ENCODE measurements at regions not wholly inside any gene's neighbourhood (a gene's known extent, or its start where the extent isn't known, plus 50 kb on each side); places are given as distances from the start of the nearest gene placed in this dataset.

DNA sequence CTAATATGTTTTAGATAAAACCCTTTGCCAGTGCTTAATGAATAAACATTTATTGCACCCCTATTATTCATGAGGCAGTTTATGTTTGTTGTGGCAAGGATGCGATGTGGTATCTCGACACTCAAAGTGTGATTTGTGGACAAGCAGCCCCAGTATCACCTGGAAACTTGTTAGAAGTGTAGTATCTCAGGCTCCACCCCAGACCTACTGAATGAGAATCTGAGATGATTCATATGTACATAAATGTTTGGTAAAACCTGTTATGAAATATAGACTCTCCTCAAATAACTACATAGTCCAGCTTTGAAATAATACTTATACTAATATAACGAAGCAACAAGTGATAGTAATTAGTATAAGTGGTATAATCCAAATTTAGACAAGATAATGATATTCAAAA lies 914.8 kb downstream of the TUSC7 start:
- TF ChIP-seq, protein P1, sequence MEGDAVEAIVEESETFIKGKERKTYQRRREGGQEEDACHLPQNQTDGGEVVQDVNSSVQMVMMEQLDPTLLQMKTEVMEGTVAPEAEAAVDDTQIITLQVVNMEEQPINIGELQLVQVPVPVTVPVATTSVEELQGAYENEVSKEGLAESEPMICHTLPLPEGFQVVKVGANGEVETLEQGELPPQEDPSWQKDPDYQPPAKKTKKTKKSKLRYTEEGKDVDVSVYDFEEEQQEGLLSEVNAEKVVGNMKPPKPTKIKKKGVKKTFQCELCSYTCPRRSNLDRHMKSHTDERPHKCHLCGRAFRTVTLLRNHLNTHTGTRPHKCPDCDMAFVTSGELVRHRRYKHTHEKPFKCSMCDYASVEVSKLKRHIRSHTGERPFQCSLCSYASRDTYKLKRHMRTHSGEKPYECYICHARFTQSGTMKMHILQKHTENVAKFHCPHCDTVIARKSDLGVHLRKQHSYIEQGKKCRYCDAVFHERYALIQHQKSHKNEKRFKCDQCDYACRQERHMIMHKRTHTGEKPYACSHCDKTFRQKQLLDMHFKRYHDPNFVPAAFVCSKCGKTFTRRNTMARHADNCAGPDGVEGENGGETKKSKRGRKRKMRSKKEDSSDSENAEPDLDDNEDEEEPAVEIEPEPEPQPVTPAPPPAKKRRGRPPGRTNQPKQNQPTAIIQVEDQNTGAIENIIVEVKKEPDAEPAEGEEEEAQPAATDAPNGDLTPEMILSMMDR (IDR thresholded peaks at IDR 0.05; ENCODE audit: low read depth, low read length) = no peak

GRCh38 chr3:117625174-117625573 lies 915.6 kb downstream of the TUSC7 start:
- H3K4me3 ChIP-seq (ENCODE audit: low read depth, low read length) = no peak overlapping the region
- TF ChIP-seq, protein P1 (IDR thresholded peaks at IDR 0.05; ENCODE audit: low read depth, low read length) = no peak

More for the DNA sequence above, 914.8 kb downstream of the TUSC7 start:
- H3K4me3 ChIP-seq (ENCODE audit: low read depth, low read length) = no peak overlapping the region

- TF ChIP-seq, protein P1 (IDR thresholded peaks at IDR 0.05; ENCODE audit: low read depth, low read length) = no peak
- H3K4me3 ChIP-seq (ENCODE audit: low read depth, low read length) = no peak overlapping the region
Measured at GRCh38 chr3:117626577-117626976, 917.0 kb downstream of the TUSC7 start.

GRCh38 chr3:117628823-117629291 lies 919.3 kb downstream of the TUSC7 start:
- TF ChIP-seq, protein P1 (IDR thresholded peaks at IDR 0.05; ENCODE audit: low read depth, low read length) = no peak
- H3K4me3 ChIP-seq (ENCODE audit: low read depth, low read length) = no peak overlapping the region

DNA sequence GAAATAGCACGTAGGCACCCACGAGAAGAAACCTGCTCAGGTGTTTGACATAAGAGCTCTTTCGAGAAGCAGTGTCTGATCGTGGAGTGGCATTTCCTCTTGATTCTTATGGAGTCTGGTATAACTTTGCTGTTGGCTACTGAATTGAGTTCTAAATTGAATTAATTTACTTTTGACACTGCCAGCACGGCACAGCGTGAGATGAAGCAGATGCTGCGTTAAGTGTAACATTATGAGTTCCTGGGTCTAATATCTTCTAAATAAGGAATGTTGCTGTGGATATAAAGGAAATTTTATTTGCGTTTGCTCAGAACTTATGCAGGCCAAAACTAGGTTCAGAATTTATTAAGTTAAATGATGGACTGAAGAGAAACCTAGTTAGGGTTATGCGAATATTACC lies 919.9 kb downstream of the TUSC7 start:
- no peak overlapping the region for H3K4me3 ChIP-seq (ENCODE audit: low read depth, low read length)
- TF ChIP-seq, protein P1 (IDR thresholded peaks at IDR 0.05; ENCODE audit: low read depth, low read length) = no peak

DNA sequence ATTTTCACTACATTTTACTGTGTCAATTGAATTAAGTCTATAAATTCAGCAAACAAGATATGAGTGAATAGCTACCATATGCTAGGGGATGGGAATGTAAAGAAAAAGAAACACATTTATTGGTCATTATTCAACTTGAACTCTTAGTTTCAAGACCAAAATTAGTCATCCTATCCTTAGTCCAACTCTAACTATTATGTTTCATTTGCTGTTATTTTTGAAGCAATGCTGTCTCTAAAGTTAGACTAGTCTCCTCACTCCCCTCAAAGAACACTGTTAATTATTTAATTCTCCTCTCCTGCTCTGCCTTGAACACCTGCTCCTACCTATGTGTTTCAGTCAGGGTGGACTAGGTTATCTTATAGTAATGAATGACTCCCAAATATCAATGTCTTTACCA lies 920.9 kb downstream of the TUSC7 start:
- TF ChIP-seq, protein P1 (IDR thresholded peaks at IDR 0.05; ENCODE audit: low read depth, low read length) = no peak
- no peak overlapping the region for H3K4me3 ChIP-seq (ENCODE audit: low read depth, low read length)

GRCh38 chr3:117630885-117631284 lies 921.3 kb downstream of the TUSC7 start:
- TF ChIP-seq, protein P1 (IDR thresholded peaks at IDR 0.05; ENCODE audit: low read depth, low read length) = no peak

More at GRCh38 chr3:117630885-117631284, 921.3 kb downstream of the TUSC7 start:
- H3K4me3 ChIP-seq (ENCODE audit: low read depth, low read length) = no peak overlapping the region

Data from WI38 (cell line).